CD14-positive monocyte (primary cell): ENCODE measurements at regions not wholly inside any gene's neighbourhood (a gene's known extent, or its start where the extent isn't known, plus 50 kb on each side); places are given as distances from the start of the nearest gene placed in this dataset.

Experiments used
- DNase-seq, 3 donors: peaks; one replicate each; pipeline ENCODE4 v3.0.0-alpha.2; 2011 to 2022
- H2AFZ ChIP-seq: 2 replicates; pipeline ENCODE4 v1.6.0; 2012; ENCODE audit warnings: mild to moderate bottlenecking, low read depth, low read length, inconsistent platforms; ENCODE audit not compliant: insufficient read depth, poor library complexity, severe bottlenecking
- H3K27ac ChIP-seq, 2 donors: 1 replicate in 1 of 2; 2 replicates in 1 of 2; pipeline ENCODE4 v1.5.1; 2012 to 2013; ENCODE audit warnings: low read length in 2 of 2, control low read depth in 1 of 2, inconsistent platforms in 1 of 2, low read depth in 1 of 2, mild to moderate bottlenecking in 1 of 2
- H3K27me3 ChIP-seq, 2 donors: one replicate each; pipeline versions ENCODE4 v1.6.0 to v1.6.1; 2011 to 2013; ENCODE audit warnings: low read length in 2 of 2; ENCODE audit not compliant: control insufficient read depth in 2 of 2, insufficient read depth in 2 of 2
- H3K36me3 ChIP-seq, 2 donors: replicated peaks in 1 of 2; 1 replicate in 1 of 2; 2 replicates in 1 of 2; pipeline versions ENCODE4 v1.5.1 to v1.6.1; 2012 to 2013; ENCODE audit warnings: low read length in 2 of 2, control low read depth in 1 of 2, inconsistent platforms in 1 of 2, mild to moderate bottlenecking in 1 of 2; ENCODE audit not compliant: insufficient read depth in 2 of 2, control insufficient read depth in 1 of 2
- H3K4me1 ChIP-seq, 2 donors: 1 replicate in 1 of 2; 2 replicates in 1 of 2; pipeline versions ENCODE4 v1.5.1 to v1.6.1; 2012 to 2013; ENCODE audit warnings: low read length in 2 of 2, control low read depth in 1 of 2, inconsistent platforms in 1 of 2, mild to moderate bottlenecking in 1 of 2, moderate library complexity in 1 of 2; ENCODE audit not compliant: insufficient read depth in 2 of 2, control insufficient read depth in 1 of 2
- H3K4me2 ChIP-seq: replicated peaks from 2 replicates; pipeline ENCODE3; 2012; ENCODE audit warnings: low read length, moderate library complexity, mild to moderate bottlenecking; ENCODE audit not compliant: poor library complexity, severe bottlenecking; ENCODE audit errors: extremely low read depth
- H3K4me3 ChIP-seq, 3 experiments: fragments of 200-600 bp in 1 of 3; sonication (generic) in 1 of 3; replicated peaks in 1 of 3; 1 replicate in 2 of 3; 2 replicates in 1 of 3; pipeline ENCODE4 v1.5.1; 2011 to 2013; ENCODE audit warnings: low read length in 3 of 3, mild to moderate bottlenecking in 3 of 3, control low read depth in 2 of 3, low read depth in 2 of 3, inconsistent platforms in 1 of 3, moderate library complexity in 1 of 3
- H3K79me2 ChIP-seq: 2 replicates; pipeline ENCODE4 v1.6.0; 2012; ENCODE audit warnings: mild to moderate bottlenecking, control low read depth, inconsistent platforms, low read length, moderate library complexity; ENCODE audit not compliant: insufficient read depth
- H3K9ac ChIP-seq: 2 replicates; pipeline ENCODE4 v1.6.0; 2017; ENCODE audit warnings: low read length, mild to moderate bottlenecking; ENCODE audit not compliant: insufficient read depth, poor library complexity, severe bottlenecking
- H3K9me3 ChIP-seq, 2 donors: replicated peaks in 1 of 2; 1 replicate in 1 of 2; 2 replicates in 1 of 2; pipeline versions ENCODE4 v1.5.1 to v1.6.1; 2012 to 2013; ENCODE audit warnings: low read length in 2 of 2, control low read depth in 1 of 2; ENCODE audit not compliant: control insufficient read depth in 1 of 2, insufficient read depth in 1 of 2
- H4K20me1 ChIP-seq: 2 replicates; pipeline ENCODE4 v1.6.0; 2012; ENCODE audit warnings: mild to moderate bottlenecking, low read length, control low read depth, moderate library complexity; ENCODE audit not compliant: insufficient read depth
- H3K27ac Mint-ChIP-seq, 7 donors: one replicate each; pipeline ENCODE4 v1.8.0; 2020; ENCODE audit warnings: mild to moderate bottlenecking in 7 of 7, mixed read lengths in 7 of 7, moderate library complexity in 6 of 7, inconsistent platforms in 2 of 7
- H3K27me3 Mint-ChIP-seq, 3 donors: one replicate each; pipeline ENCODE4 v1.8.0; 2021 to 2022; ENCODE audit warnings: low read depth in 3 of 3, mild to moderate bottlenecking in 3 of 3, mixed read lengths in 3 of 3, moderate library complexity in 3 of 3, inconsistent platforms in 1 of 3
- H3K36me3 Mint-ChIP-seq, 2 donors: one replicate each; pipeline ENCODE4 v1.8.0; 2020; ENCODE audit warnings: mixed read lengths in 2 of 2, inconsistent platforms in 1 of 2, mild to moderate bottlenecking in 1 of 2
- H3K4me1 Mint-ChIP-seq: one replicate; pipeline ENCODE4 v1.8.0; 2020; ENCODE audit warnings: mild to moderate bottlenecking, mixed read lengths
- H3K4me3 Mint-ChIP-seq, 2 donors: one replicate each; pipeline ENCODE4 v1.8.0; 2020; ENCODE audit warnings: mild to moderate bottlenecking in 2 of 2, mixed read lengths in 2 of 2, moderate library complexity in 1 of 2
- H3K9me3 Mint-ChIP-seq, 7 donors: one replicate each; pipeline ENCODE4 v1.8.0; 2020 to 2022; ENCODE audit warnings: mixed read lengths in 7 of 7, mild to moderate bottlenecking in 6 of 7, moderate library complexity in 6 of 7, inconsistent platforms in 2 of 7
- CTCF ChIP-seq: fragments of 200-600 bp; IDR thresholded peaks from one replicate; pipeline ENCODE4 v1.8.0; 2022; ENCODE audit warnings: antibody characterized with exemption, mild to moderate bottlenecking
- WGBS: methylation state at CpG from one replicate; pipeline ENCODE4 v1.1.5; 2013; ENCODE audit warnings: missing lambda C conversion rate; ENCODE audit not compliant: insufficient coverage; 5-methylcytosine and 5-hydroxymethylcytosine counted together
- intact Hi-C, 2 donors: fragments of 100-400 bp; cut with micrococcal nuclease; formaldehyde crosslinking; loops; one replicate each; pipeline versions ENCODE4 v1.15.0 to v1.15.1; 2023

GRCh38 chr14:95375539-95376109, 55.9 kb upstream of the CLMN start:
- Histone ChIP-seq H3K79me2 (no peaks in the 10 kb centered on the region), H2AFZ (no peak overlapping the region), H4K20me1 (no peaks in the 10 kb centered on the region), H3K36me3 (no peaks in the 10 kb centered on the region), H3K9me3 (peaks cover 14 to 20% of the 10 kb centered on the region in 2 donors), H3K27me3 (no peaks in the 10 kb centered on the region), H3K27ac (no peak overlapping the region), H3K4me1 (no peaks in the 10 kb centered on the region), H3K4me3 (no peak overlapping the region), H3K9ac (no peak overlapping the region), H3K4me2 (no peak overlapping the region)
- Mint-ChIP-seq H3K27me3 (peaks cover 7 to 9% (median 8%) of the 10 kb centered on the region in 3 donors), H3K9me3 (peaks cover 10 to 24% (median 22%) of the 10 kb centered on the region in 7 donors), H3K4me3 (no peak overlapping the region), H3K4me1 (peaks cover 3% of the 10 kb centered on the region), H3K27ac (no peak overlapping the region), H3K36me3 (no peaks in the 10 kb centered on the region)
- TF ChIP-seq CTCF = no peak
- WGBS = 81% methylated on average over 2 of the region's 7 CpGs
- intact Hi-C loops = no loop called here
- no peak for DNase-seq

GRCh38 chr14:95374239-95374997, 54.7 kb upstream of the CLMN start:
- H3K4me2 ChIP-seq = no peak overlapping the region
- no peak overlapping the region for H2AFZ ChIP-seq

More at GRCh38 chr14:95374239-95374997, 54.7 kb upstream of the CLMN start:
- Histone ChIP-seq H3K36me3 (no peaks in the 10 kb centered on the region), H3K79me2 (no peaks in the 10 kb centered on the region), H3K4me1 (no peaks in the 10 kb centered on the region), H3K27me3 (no peaks in the 10 kb centered on the region), H3K9ac (no peak overlapping the region), H3K27ac (no peak overlapping the region), H4K20me1 (no peaks in the 10 kb centered on the region), H3K4me3 (no peak overlapping the region), H3K9me3 (peaks cover 8 to 9% of the 10 kb centered on the region in 2 donors)
- no peak for TF ChIP-seq CTCF
- no peaks in the 10 kb centered on the region for H3K36me3 Mint-ChIP-seq
- WGBS = no CpG with 5 or more reads among the region's 2 CpGs
- intact Hi-C loops = no loop called here
- peaks cover 6 to 8% (median 8%) of the 10 kb centered on the region in 3 donors for H3K27me3 Mint-ChIP-seq
- peaks cover 6% of the 10 kb centered on the region for H3K4me1 Mint-ChIP-seq
- no peak overlapping the region for H3K27ac Mint-ChIP-seq
- H3K4me3 Mint-ChIP-seq = no peak overlapping the region
- H3K9me3 Mint-ChIP-seq = peaks cover 4 to 12% (median 11%) of the 10 kb centered on the region in 7 donors
- no peak for DNase-seq
